ENCODE measurements at regions not wholly inside any gene's neighbourhood (a gene's known extent, or its start where the extent isn't known, plus 50 kb on each side); places are given as distances from the start of the nearest gene placed in this dataset.
"Not testable (repeated sequence)": the region's sequence is repeated elsewhere in the genome, so short reads cannot be mapped to it uniquely, and the experiment has no call there.

GRCh38 chr15:81887912-81888311, 157.9 kb downstream of the MEX3B start:
- TF ChIP-seq CTCF (conservative IDR thresholded peaks at IDR 0.05; ENCODE audit: low read depth, low read length), result no peak
- no peak for DNase-seq (ENCODE audit: low read depth)
- no peak overlapping the region for H3K4me3 ChIP-seq (ENCODE audit: low read depth, low read length)

GRCh38 chr15:81887188-81887587, 158.6 kb downstream of the MEX3B start:
- not testable (repeated sequence) for H3K4me3 ChIP-seq (ENCODE audit: low read depth, low read length)

GRCh38 chr15:81886591-81886990, 159.2 kb downstream of the MEX3B start:
- no peak for DNase-seq (ENCODE audit: low read depth)
- no peak overlapping the region for H3K4me3 ChIP-seq (ENCODE audit: low read depth, low read length)
- TF ChIP-seq CTCF (conservative IDR thresholded peaks at IDR 0.05; ENCODE audit: low read depth, low read length), result no peak

More at GRCh38 chr15:81887188-81887587, 158.6 kb downstream of the MEX3B start:
- not testable (repeated sequence) for DNase-seq (ENCODE audit: low read depth)

- no peak overlapping the region for H3K4me3 ChIP-seq (ENCODE audit: low read depth, low read length)
- no peak for TF ChIP-seq CTCF (conservative IDR thresholded peaks at IDR 0.05; ENCODE audit: low read depth, low read length)
- DNase-seq (ENCODE audit: low read depth), result no peak
These were observed 159.7 kb downstream of the MEX3B start for GRCh38 chr15:81886080-81886479.

GRCh38 chr15:81885135-81885534, 160.7 kb downstream of the MEX3B start:
- no peak for DNase-seq (ENCODE audit: low read depth)
- TF ChIP-seq CTCF (conservative IDR thresholded peaks at IDR 0.05; ENCODE audit: low read depth, low read length), result no peak
- H3K4me3 ChIP-seq (ENCODE audit: low read depth, low read length), result no peak overlapping the region

- H3K4me3 ChIP-seq (ENCODE audit: low read depth, low read length), result no peak overlapping the region
- DNase-seq (ENCODE audit: low read depth), result no peak
- TF ChIP-seq CTCF (conservative IDR thresholded peaks at IDR 0.05; ENCODE audit: low read depth, low read length), result no peak
These were observed 163.3 kb downstream of the MEX3B start for GRCh38 chr15:81882504-81882903.

GRCh38 chr15:81880833-81881232, 165.0 kb downstream of the MEX3B start:
- TF ChIP-seq CTCF (conservative IDR thresholded peaks at IDR 0.05; ENCODE audit: low read depth, low read length), result no peak

GRCh38 chr15:81880314-81880713, 165.5 kb downstream of the MEX3B start:
- no peak for TF ChIP-seq CTCF (conservative IDR thresholded peaks at IDR 0.05; ENCODE audit: low read depth, low read length)
- no peak for DNase-seq (ENCODE audit: low read depth)
- H3K4me3 ChIP-seq (ENCODE audit: low read depth, low read length), result no peak overlapping the region

More at GRCh38 chr15:81880833-81881232, 165.0 kb downstream of the MEX3B start:
- DNase-seq (ENCODE audit: low read depth), result no peak
- no peak overlapping the region for H3K4me3 ChIP-seq (ENCODE audit: low read depth, low read length)

GRCh38 chr15:81875717-81876116, 170.1 kb downstream of the MEX3B start:
- not testable (repeated sequence) for DNase-seq (ENCODE audit: low read depth)

GRCh38 chr15:81870746-81871106, 175.1 kb downstream of the MEX3B start:
- not testable (repeated sequence) for H3K4me3 ChIP-seq (ENCODE audit: low read depth, low read length); DNase-seq (ENCODE audit: low read depth)

More at GRCh38 chr15:81875717-81876116, 170.1 kb downstream of the MEX3B start:
- H3K4me3 ChIP-seq (ENCODE audit: low read depth, low read length), result not testable (repeated sequence)

- H3K4me3 ChIP-seq (ENCODE audit: low read depth, low read length); DNase-seq (ENCODE audit: low read depth): not testable (repeated sequence)
These were observed 175.6 kb downstream of the MEX3B start for GRCh38 chr15:81870062-81870745.

Measured in epithelial cell of proximal tubule (primary cell).